ENCODE measurements at regions not wholly inside any gene's neighbourhood (a gene's known extent, or its start where the extent isn't known, plus 50 kb on each side); places are given as distances from the start of the nearest gene placed in this dataset.

GRCh38 chrX:134718105-134718965 lies 60.1 kb upstream of the PLAC1 start:
- no peaks in the 10 kb centered on the region for H3K9me1 ChIP-seq (replicated peaks; ENCODE audit: control insufficient read depth, extremely low read depth, insufficient read depth, low read length)
- POLR2A ChIA-PET, result interaction anchor here (0.6 kb wide), 1 partner anchor 111 kb away, joined by 3 read pairs; no protein-coding TSS in a partner anchor
- H3K9me3 ChIP-seq (replicated peaks; ENCODE audit: control insufficient read depth, insufficient read depth, low read length), result no peaks in the 10 kb centered on the region
- peak overlapping the region; percentile 21 for H2AFZ ChIP-seq (ENCODE audit: low read depth, low read length)
- BruUV-seq (replicated peaks), result no TSS peak
- H3K79me2 ChIP-seq (ENCODE audit: control insufficient read depth, insufficient read depth, low read length), result no peaks in the 10 kb centered on the region
- H3K27ac ChIP-seq (ENCODE audit: insufficient read depth, low read depth, low read length), result peak overlapping the region; percentile 89
- H3K4me1 ChIP-seq (ENCODE audit: control insufficient read depth, extremely low read depth, insufficient read depth, low read length), result peaks cover 21% of the 10 kb centered on the region
- CTCF ChIA-PET, result no interaction called here
- H3K36me3 ChIP-seq (ENCODE audit: control insufficient read depth in 2 of 2, extremely low read depth in 1 of 2, insufficient read depth in 2 of 2, low read length in 2 of 2), result no peaks in the 10 kb centered on the region
- H3K4me2 ChIP-seq (ENCODE audit: insufficient read depth, low read length), result peak overlapping the region; percentile 40
- intact Hi-C loops (cut with micrococcal nuclease) (loop anchor here (1.0 to 5.0 kb wide), 6 partner anchors 18 to 198 kb away; no protein-coding TSS in a partner anchor), dilution Hi-C loops (cut with MboI; ENCODE audit: extremely low pct_ligation_motif_present, low sequenced_read_pairs) (no loop called here)
- TF ChIP-seq MYC (IDR thresholded peaks at IDR 0.05; ENCODE audit: low read depth, low read length), result no peak
- peak; percentile 93 for TF ChIP-seq GATA2 (IDR thresholded peaks at IDR 0.05; ENCODE audit: insufficient read depth, insufficient read length, low read depth, low read length)
- TF ChIP-seq FOS (IDR thresholded peaks at IDR 0.05; ENCODE audit: borderline replicate concordance, insufficient read depth, low read length), result peak; percentile 43
- TF ChIP-seq MAX (IDR thresholded peaks at IDR 0.05; ENCODE audit: insufficient read depth, insufficient read length), result peak; percentile 92
- no peak for TF ChIP-seq POLR2AphosphoS5 (IDR thresholded peaks at IDR 0.05; ENCODE audit: insufficient read depth, low read depth, low read length)
- TF ChIP-seq JUN (IDR thresholded peaks at IDR 0.05; ENCODE audit: borderline replicate concordance, insufficient read depth, insufficient read length, low read depth), result peak; percentile 62
- H4K20me1 ChIP-seq (replicated peaks; ENCODE audit: control insufficient read depth, extremely low read depth, insufficient read depth, low read length), result no peaks in the 10 kb centered on the region
- DNase-seq (ENCODE audit: low read depth, low spot score) (peak; percentile 94), FAIRE-seq (peak; percentile 92)
- H3K4me3 ChIP-seq (replicated peaks in 1 of 3; ENCODE audit: insufficient read depth in 1 of 3, low read depth in 1 of 3, low read length in 3 of 3), result no peak overlapping the region
- H3K9ac ChIP-seq (replicated peaks; ENCODE audit: extremely low read depth, insufficient read depth, low read length), result peak overlapping the region; percentile 72
- no peaks in the 10 kb centered on the region for H3K27me3 ChIP-seq (ENCODE audit: control insufficient read depth in 2 of 2, insufficient read depth in 2 of 2, low read length in 2 of 2)

- Histone ChIP-seq H3K9me3 (replicated peaks; ENCODE audit: control insufficient read depth, insufficient read depth, low read length) (no peaks in the 10 kb centered on the region), H3K4me2 (ENCODE audit: insufficient read depth, low read length) (no peak overlapping the region), H3K27me3 (ENCODE audit: control insufficient read depth in 2 of 2, insufficient read depth in 2 of 2, low read length in 2 of 2) (no peaks in the 10 kb centered on the region), H3K9ac (replicated peaks; ENCODE audit: extremely low read depth, insufficient read depth, low read length) (peak overlapping the region; percentile 72), H3K4me1 (ENCODE audit: control insufficient read depth, extremely low read depth, insufficient read depth, low read length) (peaks cover 21% of the 10 kb centered on the region), H4K20me1 (replicated peaks; ENCODE audit: control insufficient read depth, extremely low read depth, insufficient read depth, low read length) (no peaks in the 10 kb centered on the region), H3K9me1 (replicated peaks; ENCODE audit: control insufficient read depth, extremely low read depth, insufficient read depth, low read length) (no peaks in the 10 kb centered on the region), H2AFZ (ENCODE audit: low read depth, low read length) (no peak overlapping the region), H3K27ac (ENCODE audit: insufficient read depth, low read depth, low read length) (peak overlapping the region; percentile 89), H3K4me3 (replicated peaks in 1 of 3; ENCODE audit: insufficient read depth in 1 of 3, low read depth in 1 of 3, low read length in 3 of 3) (no peak overlapping the region), H3K79me2 (ENCODE audit: control insufficient read depth, insufficient read depth, low read length) (no peaks in the 10 kb centered on the region), H3K36me3 (ENCODE audit: control insufficient read depth in 2 of 2, extremely low read depth in 1 of 2, insufficient read depth in 2 of 2, low read length in 2 of 2) (no peaks in the 10 kb centered on the region)
- dilution Hi-C loops (cut with MboI; ENCODE audit: extremely low pct_ligation_motif_present, low sequenced_read_pairs), result no loop called here
- CTCF ChIA-PET, result no interaction called here
- intact Hi-C loops (cut with micrococcal nuclease), result loop anchor here (1.0 to 5.0 kb wide), 6 partner anchors 19 to 197 kb away; no protein-coding TSS in a partner anchor
- no TSS peak for BruUV-seq (replicated peaks)
- TF ChIP-seq MAX (IDR thresholded peaks at IDR 0.05; ENCODE audit: insufficient read depth, insufficient read length), result no peak
- TF ChIP-seq POLR2AphosphoS5 (IDR thresholded peaks at IDR 0.05; ENCODE audit: insufficient read depth, low read depth, low read length), result no peak
- no peak for TF ChIP-seq POLR2A (IDR thresholded peaks at IDR 0.05; ENCODE audit: low read depth, low read length)
- no peak for TF ChIP-seq EZH2 (IDR thresholded peaks at IDR 0.05; ENCODE audit: borderline replicate concordance, low read depth, low read length, severe bottlenecking)
- TF ChIP-seq CTCF (IDR thresholded peaks at IDR 0.05; ENCODE audit: extremely low read depth in 1 of 2, insufficient read depth in 1 of 2, low read depth in 1 of 2, low read length in 2 of 2), result no peak
- no peak for TF ChIP-seq JUN (IDR thresholded peaks at IDR 0.05; ENCODE audit: borderline replicate concordance, insufficient read depth, insufficient read length, low read depth)
- TF ChIP-seq MYC (IDR thresholded peaks at IDR 0.05; ENCODE audit: low read depth, low read length), result no peak
- TF ChIP-seq GATA2 (IDR thresholded peaks at IDR 0.05; ENCODE audit: insufficient read depth, insufficient read length, low read depth, low read length), result no peak
- no peak for TF ChIP-seq FOS (IDR thresholded peaks at IDR 0.05; ENCODE audit: borderline replicate concordance, insufficient read depth, low read length)
- POLR2A ChIA-PET, result no interaction called here
- FAIRE-seq, result no peak
- no peak for DNase-seq (ENCODE audit: low read depth, low spot score)
Measured at GRCh38 chrX:134717698-134718097, 59.4 kb upstream of the PLAC1 start.
